BJ (cell line): ENCODE measurements at regions not wholly inside any gene's neighbourhood (a gene's known extent, or its start where the extent isn't known, plus 50 kb on each side); places are given as distances from the start of the nearest gene placed in this dataset.

Source experiments
- CTCF ChIA-PET: fragments of 350-600 bp; formaldehyde crosslinking; extraction: SDS; loops from one replicate; lab custom pipeline; 2021; ENCODE audit warnings: antibody characterized with exemption, inconsistent platforms; lab: Yijun Ruan, JAX
- POLR2A ChIA-PET: fragments of 300-600 bp; sonication (Branson Sonifier 250); formaldehyde crosslinking; extraction: SDS; loops from one replicate; lab custom pipeline; 2021; ENCODE audit warnings: antibody characterized with exemption; lab: Charles Lee
- DNase-seq: peaks from one replicate; pipeline ENCODE4 v3.0.0-alpha.2; 2011; ENCODE audit warnings: low read depth
- H3K27me3 ChIP-seq: 2 replicates; pipeline ENCODE4 v1.6.0; 2011; ENCODE audit warnings: low read length; ENCODE audit not compliant: control insufficient read depth, insufficient read depth
- H3K36me3 ChIP-seq: 2 replicates; pipeline ENCODE4 v1.5.1; 2011; ENCODE audit warnings: low read length; ENCODE audit not compliant: control insufficient read depth, insufficient read depth
- H3K4me3 ChIP-seq: 2 replicates; pipeline ENCODE4 v1.5.1; 2011; ENCODE audit warnings: low read depth, mild to moderate bottlenecking, control low read depth, low read length
- TF ChIP-seq, protein P1 (sequence below): IDR thresholded peaks from 2 replicates; pipeline ENCODE4 v1.5.1; 2011; ENCODE audit warnings: low read depth, mild to moderate bottlenecking, control low read depth, inconsistent platforms, low read length, moderate library complexity; ENCODE audit not compliant: insufficient read depth

- no peak for DNase-seq
- ChIA-PET CTCF (interaction anchor here (0.5 to 1.2 kb wide), 2 partner anchors 10 to 684 kb away, joined by 3 to 4 read pairs; no protein-coding TSS in a partner anchor), POLR2A (no interaction called here)
- TF ChIP-seq, protein P1, sequence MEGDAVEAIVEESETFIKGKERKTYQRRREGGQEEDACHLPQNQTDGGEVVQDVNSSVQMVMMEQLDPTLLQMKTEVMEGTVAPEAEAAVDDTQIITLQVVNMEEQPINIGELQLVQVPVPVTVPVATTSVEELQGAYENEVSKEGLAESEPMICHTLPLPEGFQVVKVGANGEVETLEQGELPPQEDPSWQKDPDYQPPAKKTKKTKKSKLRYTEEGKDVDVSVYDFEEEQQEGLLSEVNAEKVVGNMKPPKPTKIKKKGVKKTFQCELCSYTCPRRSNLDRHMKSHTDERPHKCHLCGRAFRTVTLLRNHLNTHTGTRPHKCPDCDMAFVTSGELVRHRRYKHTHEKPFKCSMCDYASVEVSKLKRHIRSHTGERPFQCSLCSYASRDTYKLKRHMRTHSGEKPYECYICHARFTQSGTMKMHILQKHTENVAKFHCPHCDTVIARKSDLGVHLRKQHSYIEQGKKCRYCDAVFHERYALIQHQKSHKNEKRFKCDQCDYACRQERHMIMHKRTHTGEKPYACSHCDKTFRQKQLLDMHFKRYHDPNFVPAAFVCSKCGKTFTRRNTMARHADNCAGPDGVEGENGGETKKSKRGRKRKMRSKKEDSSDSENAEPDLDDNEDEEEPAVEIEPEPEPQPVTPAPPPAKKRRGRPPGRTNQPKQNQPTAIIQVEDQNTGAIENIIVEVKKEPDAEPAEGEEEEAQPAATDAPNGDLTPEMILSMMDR = no peak
- H3K27me3 ChIP-seq = no peaks in the 10 kb centered on the region; the same call in 1 of the 2 replicates
- no peak overlapping the region for H3K4me3 ChIP-seq
- no peaks in the 10 kb centered on the region for H3K36me3 ChIP-seq
Observed at GRCh38 chr1:163421701-163422100, 99.9 kb downstream of the NUF2 start.

DNA sequence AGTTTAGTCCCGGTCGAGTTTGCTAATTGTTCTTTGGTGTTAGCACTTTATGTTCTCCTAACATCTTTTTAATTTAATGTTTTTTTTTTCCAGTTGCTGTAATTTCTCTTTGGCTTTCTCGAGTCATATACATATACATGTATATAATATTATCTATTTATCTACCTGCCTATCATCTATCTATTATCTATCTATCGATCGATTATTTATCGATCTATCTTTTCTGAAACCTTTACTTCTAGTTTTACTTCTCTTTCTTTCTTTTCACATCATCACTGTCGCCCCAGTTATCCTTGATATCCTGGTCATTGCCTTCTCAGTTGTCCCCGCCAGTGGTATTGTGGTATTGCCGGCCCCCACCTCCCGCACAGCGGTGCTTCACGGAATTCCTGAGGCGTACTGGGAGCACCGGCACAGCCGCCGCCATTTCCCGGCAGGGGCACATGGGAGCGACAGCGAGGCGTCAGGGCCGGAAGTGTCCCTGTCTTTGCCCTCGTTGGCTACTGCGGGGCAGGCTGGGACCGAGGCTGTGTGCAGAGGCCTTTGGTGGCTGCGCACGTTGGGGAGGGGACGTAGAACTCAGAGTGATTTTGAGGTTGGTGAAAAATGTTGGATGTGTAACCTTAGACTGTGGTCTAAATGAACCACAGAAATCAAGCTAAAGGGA is 101.1 kb downstream of the NUF2 start:
- H3K27me3 ChIP-seq = no peaks in the 10 kb centered on the region; the same call in 1 of the 2 replicates
- H3K4me3 ChIP-seq = no peak overlapping the region
- ChIA-PET POLR2A (no interaction called here), CTCF (interaction anchor here (1.1 kb wide), 1 partner anchor 12 kb away, joined by 3 read pairs; no protein-coding TSS in a partner anchor)
- TF ChIP-seq, protein P1 = no peak
- no peak for DNase-seq
- no peaks in the 10 kb centered on the region for H3K36me3 ChIP-seq

DNA sequence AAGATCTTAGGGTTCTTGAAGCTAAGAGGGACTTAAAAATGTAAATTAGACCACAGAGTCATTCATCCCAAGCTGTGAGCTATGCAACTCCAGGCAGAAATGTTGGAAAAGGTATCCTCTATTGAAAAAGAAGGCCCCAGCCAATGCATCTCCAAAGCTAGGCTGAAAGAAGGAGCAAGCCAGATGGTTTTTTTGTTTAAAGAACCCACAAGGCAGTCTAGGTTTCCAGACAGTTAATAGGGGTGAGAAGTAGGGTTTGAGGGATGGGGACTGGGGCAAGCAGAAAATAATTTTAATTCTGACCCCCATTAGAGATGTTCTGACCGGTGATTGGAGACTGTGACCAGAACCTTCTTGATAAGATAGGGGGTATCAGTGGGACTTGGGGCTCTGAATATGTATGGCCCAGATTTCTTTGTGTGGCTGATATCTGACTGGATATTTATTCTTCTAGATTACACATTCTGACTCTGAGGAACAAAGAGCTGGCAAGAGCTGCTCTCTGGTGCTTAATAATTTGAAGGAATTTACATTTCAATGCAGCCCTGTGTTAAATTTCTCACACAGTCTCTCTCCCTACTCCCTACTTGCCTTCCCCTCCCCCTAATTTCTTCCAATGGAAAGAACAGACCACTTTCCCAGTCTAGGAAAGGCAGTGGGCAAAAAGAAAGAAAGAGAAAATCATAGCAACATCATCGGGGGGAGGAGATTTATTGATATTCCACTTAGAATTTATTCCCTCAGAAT is 104.9 kb downstream of the NUF2 start:
- Histone ChIP-seq H3K27me3 (no peaks in the 10 kb centered on the region; the same call in 1 of the 2 replicates), H3K36me3 (no peaks in the 10 kb centered on the region), H3K4me3 (no peak overlapping the region)
- TF ChIP-seq, protein P1 = no peak
- no peak for DNase-seq
- POLR2A ChIA-PET = no interaction called here
- CTCF ChIA-PET = interaction anchor here (1.0 kb wide), 1 partner anchor 28 kb away, joined by 3 read pairs; no protein-coding TSS in a partner anchor

- TF ChIP-seq, protein P1 = no peak
- Histone ChIP-seq H3K27me3 (no peaks in the 10 kb centered on the region), H3K4me3 (no peak overlapping the region), H3K36me3 (no peaks in the 10 kb centered on the region)
- ChIA-PET POLR2A (no interaction called here), CTCF (no interaction called here)
- no peak for DNase-seq
Observed at GRCh38 chr1:163427279-163427678, 105.5 kb downstream of the NUF2 start.

- TF ChIP-seq, protein P1 = no peak
- Histone ChIP-seq H3K36me3 (no peaks in the 10 kb centered on the region), H3K4me3 (no peak overlapping the region), H3K27me3 (peaks cover 3% of the 10 kb centered on the region)
- CTCF ChIA-PET = no interaction called here
- no peak for DNase-seq
- POLR2A ChIA-PET = no interaction called here
Observed at GRCh38 chr1:163436140-163436812, 114.5 kb downstream of the NUF2 start.
